ENCODE measurements at regions not wholly inside any gene's neighbourhood (a gene's known extent, or its start where the extent isn't known, plus 50 kb on each side); places are given as distances from the start of the nearest gene placed in this dataset.

DNA sequence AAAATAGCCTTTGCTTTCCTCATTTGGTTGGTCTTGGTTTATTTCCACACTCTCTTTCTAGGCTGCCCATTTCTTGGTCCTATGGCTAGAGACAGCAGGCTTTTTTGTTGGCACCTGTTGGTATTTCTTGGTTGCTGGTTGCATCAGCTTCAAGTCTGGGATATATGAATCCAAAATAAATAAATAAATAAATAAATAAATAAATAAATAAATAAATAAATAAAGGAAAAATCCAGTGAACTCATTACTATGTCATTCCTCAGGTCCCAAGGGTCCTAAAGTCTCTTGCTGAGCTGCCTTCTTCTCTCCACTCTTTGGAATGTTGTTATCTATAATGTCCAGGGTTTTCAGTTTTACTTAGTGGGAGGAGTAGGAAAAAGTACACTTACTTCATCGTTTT is 165.9 kb upstream of the MEX3C start:
- no peak for ATAC-seq
- TF ChIP-seq TCF4 (CRISPR knock-in tag; IDR thresholded peaks at IDR 0.05; ENCODE audit: borderline replicate concordance) = no peak
- TF ChIP-seq, protein P1, sequence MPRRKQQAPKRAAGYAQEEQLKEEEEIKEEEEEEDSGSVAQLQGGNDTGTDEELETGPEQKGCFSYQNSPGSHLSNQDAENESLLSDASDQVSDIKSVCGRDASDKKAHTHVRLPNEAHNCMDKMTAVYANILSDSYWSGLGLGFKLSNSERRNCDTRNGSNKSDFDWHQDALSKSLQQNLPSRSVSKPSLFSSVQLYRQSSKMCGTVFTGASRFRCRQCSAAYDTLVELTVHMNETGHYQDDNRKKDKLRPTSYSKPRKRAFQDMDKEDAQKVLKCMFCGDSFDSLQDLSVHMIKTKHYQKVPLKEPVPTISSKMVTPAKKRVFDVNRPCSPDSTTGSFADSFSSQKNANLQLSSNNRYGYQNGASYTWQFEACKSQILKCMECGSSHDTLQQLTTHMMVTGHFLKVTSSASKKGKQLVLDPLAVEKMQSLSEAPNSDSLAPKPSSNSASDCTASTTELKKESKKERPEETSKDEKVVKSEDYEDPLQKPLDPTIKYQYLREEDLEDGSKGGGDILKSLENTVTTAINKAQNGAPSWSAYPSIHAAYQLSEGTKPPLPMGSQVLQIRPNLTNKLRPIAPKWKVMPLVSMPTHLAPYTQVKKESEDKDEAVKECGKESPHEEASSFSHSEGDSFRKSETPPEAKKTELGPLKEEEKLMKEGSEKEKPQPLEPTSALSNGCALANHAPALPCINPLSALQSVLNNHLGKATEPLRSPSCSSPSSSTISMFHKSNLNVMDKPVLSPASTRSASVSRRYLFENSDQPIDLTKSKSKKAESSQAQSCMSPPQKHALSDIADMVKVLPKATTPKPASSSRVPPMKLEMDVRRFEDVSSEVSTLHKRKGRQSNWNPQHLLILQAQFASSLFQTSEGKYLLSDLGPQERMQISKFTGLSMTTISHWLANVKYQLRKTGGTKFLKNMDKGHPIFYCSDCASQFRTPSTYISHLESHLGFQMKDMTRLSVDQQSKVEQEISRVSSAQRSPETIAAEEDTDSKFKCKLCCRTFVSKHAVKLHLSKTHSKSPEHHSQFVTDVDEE (CRISPR knock-in tag; IDR thresholded peaks at IDR 0.05) = no peak
- no peak for TF ChIP-seq GLIS3 (CRISPR knock-in tag; IDR thresholded peaks at IDR 0.05)
- TF ChIP-seq, protein P2, sequence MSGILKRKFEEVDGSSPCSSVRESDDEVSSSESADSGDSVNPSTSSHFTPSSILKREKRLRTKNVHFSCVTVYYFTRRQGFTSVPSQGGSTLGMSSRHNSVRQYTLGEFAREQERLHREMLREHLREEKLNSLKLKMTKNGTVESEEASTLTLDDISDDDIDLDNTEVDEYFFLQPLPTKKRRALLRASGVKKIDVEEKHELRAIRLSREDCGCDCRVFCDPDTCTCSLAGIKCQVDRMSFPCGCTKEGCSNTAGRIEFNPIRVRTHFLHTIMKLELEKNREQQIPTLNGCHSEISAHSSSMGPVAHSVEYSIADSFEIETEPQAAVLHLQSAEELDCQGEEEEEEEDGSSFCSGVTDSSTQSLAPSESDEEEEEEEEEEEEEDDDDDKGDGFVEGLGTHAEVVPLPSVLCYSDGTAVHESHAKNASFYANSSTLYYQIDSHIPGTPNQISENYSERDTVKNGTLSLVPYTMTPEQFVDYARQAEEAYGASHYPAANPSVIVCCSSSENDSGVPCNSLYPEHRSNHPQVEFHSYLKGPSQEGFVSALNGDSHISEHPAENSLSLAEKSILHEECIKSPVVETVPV (CRISPR knock-in tag; IDR thresholded peaks at IDR 0.05) = no peak
- TF ChIP-seq PPARA (CRISPR knock-in tag; IDR thresholded peaks at IDR 0.05; ENCODE audit: borderline replicate concordance) = no peak
- TF ChIP-seq POU6F1 (CRISPR knock-in tag; IDR thresholded peaks at IDR 0.05; ENCODE audit: borderline replicate concordance, low read depth) = no peak
- TF ChIP-seq SNAI2 (CRISPR knock-in tag; IDR thresholded peaks at IDR 0.05) = no peak
- no peak for TF ChIP-seq ESRRG (CRISPR knock-in tag; IDR thresholded peaks at IDR 0.05)
- no peak for TF ChIP-seq ARNTL (CRISPR knock-in tag; IDR thresholded peaks at IDR 0.05; ENCODE audit: borderline replicate concordance, low read depth)
- no peak for TF ChIP-seq ZNF70 (CRISPR knock-in tag; IDR thresholded peaks at IDR 0.05)
- no peak for TF ChIP-seq PATZ1 (CRISPR knock-in tag; IDR thresholded peaks at IDR 0.05; ENCODE audit: borderline replicate concordance)
- TF ChIP-seq RARB (CRISPR knock-in tag; IDR thresholded peaks at IDR 0.05) = no peak
- no peak for TF ChIP-seq OSR1 (CRISPR knock-in tag; IDR thresholded peaks at IDR 0.05)
- TF ChIP-seq ZNF565 (CRISPR knock-in tag; conservative IDR thresholded peaks at IDR 0.05; ENCODE audit: low read depth) = no peak

DNA sequence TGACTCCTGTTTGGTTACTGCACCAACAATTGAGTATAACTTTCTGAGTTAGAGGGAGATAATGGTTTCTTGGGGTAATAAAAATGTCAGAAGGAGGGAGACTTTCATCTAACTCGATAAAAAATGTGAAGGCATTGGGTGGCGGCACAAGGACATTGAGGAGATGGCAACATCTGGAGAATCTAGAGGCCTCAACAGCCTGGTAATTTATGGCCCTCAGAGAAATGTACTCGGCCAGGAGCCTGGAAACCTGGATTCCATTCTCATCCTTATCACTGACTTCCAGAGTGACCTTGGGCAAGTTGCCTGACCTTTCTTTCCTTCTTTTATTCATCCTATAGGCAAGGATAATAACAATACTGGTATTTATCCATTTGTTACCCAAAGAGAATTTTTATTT is 173.5 kb upstream of the MEX3C start:
- ATAC-seq = no peak
- TF ChIP-seq ARNTL (CRISPR knock-in tag; IDR thresholded peaks at IDR 0.05; ENCODE audit: borderline replicate concordance, low read depth) (no peak), ISL1 (CRISPR knock-in tag; IDR thresholded peaks at IDR 0.05) (no peak), CSDC2 (CRISPR knock-in tag; IDR thresholded peaks at IDR 0.05) (no peak), PPARA (CRISPR knock-in tag; IDR thresholded peaks at IDR 0.05; ENCODE audit: borderline replicate concordance) (no peak)
- TF ChIP-seq, protein P1 (CRISPR knock-in tag; IDR thresholded peaks at IDR 0.05) = no peak

- ATAC-seq = no peak
- TF ChIP-seq ISL1 (CRISPR knock-in tag; IDR thresholded peaks at IDR 0.05) (no peak), PATZ1 (CRISPR knock-in tag; IDR thresholded peaks at IDR 0.05; ENCODE audit: borderline replicate concordance) (no peak), POU6F1 (CRISPR knock-in tag; IDR thresholded peaks at IDR 0.05; ENCODE audit: borderline replicate concordance, low read depth) (no peak), PPARA (CRISPR knock-in tag; IDR thresholded peaks at IDR 0.05; ENCODE audit: borderline replicate concordance) (no peak), RARB (CRISPR knock-in tag; IDR thresholded peaks at IDR 0.05) (no peak), ZNF8 (CRISPR knock-in tag; IDR thresholded peaks at IDR 0.05) (no peak), ZC3H10 (CRISPR knock-in tag; IDR thresholded peaks at IDR 0.05) (no peak), GLIS3 (CRISPR knock-in tag; IDR thresholded peaks at IDR 0.05) (no peak), ZNF565 (CRISPR knock-in tag; conservative IDR thresholded peaks at IDR 0.05; ENCODE audit: low read depth) (no peak)
- TF ChIP-seq, protein P3, sequence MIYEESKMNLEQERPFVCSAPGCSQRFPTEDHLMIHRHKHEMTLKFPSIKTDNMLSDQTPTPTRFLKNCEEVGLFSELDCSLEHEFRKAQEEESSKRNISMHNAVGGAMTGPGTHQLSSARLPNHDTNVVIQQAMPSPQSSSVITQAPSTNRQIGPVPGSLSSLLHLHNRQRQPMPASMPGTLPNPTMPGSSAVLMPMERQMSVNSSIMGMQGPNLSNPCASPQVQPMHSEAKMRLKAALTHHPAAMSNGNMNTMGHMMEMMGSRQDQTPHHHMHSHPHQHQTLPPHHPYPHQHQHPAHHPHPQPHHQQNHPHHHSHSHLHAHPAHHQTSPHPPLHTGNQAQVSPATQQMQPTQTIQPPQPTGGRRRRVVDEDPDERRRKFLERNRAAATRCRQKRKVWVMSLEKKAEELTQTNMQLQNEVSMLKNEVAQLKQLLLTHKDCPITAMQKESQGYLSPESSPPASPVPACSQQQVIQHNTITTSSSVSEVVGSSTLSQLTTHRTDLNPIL (CRISPR knock-in tag; IDR thresholded peaks at IDR 0.05; ENCODE audit: low read depth) = no peak
These were observed 174.4 kb upstream of the MEX3C start for GRCh38 chr18:51371929-51372328.

Measured in SK-N-SH treated with all-trans-retinoic acid at 6 μM for 48 hours (cell line).